HK-2 (cell line): ENCODE measurements at regions not wholly inside any gene's neighbourhood (a gene's known extent, or its start where the extent isn't known, plus 50 kb on each side); places are given as distances from the start of the nearest gene placed in this dataset.
"Not testable (repeated sequence)": the region's sequence is repeated elsewhere in the genome, so short reads cannot be mapped to it uniquely, and the experiment has no call there.

ENCODE experiments used
- DNase-seq: peaks from one replicate; pipeline ENCODE4 v3.0.0-alpha.2; 2018; ENCODE audit not compliant: unreplicated experiment

DNA sequence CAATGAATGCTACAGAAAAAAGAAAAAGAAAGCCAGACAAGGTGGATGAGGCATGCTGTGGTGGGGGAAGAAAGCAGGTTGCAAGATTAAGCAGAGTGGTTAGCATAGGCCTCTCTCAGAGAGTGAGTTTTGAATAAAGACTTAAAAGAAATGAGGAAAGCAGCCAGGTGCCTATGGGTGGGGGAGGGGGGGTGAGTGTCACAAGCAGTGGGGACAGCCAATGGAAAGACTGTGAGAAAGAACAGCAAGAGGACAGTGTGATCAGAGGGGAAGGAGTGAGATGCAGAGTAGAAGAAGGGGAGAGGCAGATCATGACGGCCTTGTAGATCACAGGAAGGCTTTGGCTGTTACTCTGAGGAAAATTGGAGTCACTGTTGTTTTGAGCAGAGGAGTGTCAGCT is 162.5 kb downstream of the SOX3 start:
- DNase-seq, result no peak

DNA sequence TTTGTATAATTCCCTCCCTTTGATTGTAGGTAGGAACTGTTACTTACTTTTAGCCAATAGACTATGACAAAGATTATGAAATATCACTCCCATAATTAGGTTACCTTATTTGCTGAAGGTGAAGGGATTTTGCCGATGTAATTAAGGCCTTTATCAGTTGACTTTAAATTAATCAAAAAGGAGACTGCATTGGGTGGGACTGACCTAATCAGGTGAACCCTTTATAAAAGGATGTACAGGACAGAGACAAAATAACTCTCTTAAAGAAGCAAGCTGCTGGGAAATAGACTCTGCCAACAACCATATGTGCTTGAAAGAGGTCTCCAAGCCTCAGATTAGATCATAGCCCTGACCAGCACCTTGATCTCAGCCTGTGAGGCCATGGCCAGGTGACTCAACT is 167.6 kb downstream of the SOX3 start:
- DNase-seq, result no peak

DNA sequence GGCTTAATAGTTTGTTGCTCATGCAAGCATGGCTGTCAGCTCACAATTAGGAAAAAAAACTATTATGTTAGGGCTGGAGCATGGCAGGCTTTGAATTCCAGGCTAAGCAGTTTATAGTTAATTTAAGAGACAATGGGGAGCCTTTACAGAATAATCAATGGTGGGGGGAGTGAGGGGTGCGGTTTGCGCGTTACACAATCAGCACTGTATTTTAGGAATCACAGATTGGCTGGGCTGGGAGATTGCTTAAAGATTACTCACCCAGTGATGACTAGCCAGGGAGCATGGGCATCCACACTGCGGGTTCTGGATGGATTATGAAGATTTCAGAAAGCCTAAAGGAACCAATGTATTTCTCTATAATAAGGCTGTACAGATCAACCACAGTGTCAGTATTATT is 186.6 kb downstream of the SOX3 start:
- no peak for DNase-seq

DNA sequence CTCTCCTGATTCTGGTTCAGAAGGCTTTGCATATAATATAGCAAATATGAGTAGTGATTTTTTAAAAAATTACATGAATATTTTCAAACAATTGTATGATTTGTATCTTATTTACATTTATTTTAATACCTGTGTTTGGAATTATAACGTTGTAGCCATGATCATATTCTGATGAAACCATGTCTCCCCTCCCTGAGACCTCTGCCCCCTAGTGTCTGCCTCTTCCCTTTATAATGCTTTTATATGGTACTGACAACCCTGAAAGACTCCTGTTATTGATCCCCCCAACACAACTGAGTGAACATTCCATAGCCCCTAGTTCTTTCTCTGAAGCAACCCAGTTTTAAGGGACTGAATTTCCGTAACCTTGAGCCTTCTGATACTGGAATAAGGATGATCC is 187.4 kb downstream of the SOX3 start:
- DNase-seq, result no peak

DNA sequence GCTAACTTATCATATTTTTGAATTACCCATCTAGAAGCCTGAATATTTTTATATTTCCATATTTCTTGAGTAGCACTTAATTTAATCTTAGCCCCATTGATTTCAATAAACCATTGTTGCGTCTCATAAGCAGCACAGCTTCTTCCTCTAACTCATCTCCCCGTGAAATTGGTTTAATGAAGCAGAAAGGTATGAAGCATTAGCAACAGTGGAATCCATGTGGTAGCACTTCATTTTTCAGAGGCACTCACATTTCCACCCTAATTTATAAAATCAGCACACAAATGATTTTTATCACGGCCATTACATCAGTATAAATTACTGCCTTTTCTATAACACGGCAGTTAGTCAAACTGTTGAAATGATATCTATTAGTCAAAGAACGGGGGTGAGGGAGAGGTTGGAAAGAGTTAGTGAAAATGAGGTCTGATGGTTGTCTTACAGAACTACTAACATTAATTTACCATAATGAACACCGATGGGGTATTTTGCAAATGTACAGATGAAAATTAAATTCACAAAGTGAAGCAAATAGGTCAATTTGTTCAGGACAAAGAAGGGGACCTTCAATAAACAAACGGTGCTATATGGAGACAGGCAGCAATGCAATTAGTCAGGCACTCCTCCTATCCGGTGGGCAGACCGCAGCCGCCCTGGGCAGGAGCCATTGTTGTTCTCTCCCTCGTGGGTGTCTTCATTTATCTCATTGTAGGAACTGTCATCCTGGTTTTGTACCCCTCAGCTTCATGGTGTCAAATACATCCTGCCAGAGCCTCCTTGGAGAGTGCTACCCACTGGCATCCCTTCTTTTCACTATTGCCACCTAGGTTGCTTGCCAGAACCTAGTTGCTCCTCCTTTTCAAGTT is 205.7 kb downstream of the SOX3 start:
- no peak for DNase-seq

DNA sequence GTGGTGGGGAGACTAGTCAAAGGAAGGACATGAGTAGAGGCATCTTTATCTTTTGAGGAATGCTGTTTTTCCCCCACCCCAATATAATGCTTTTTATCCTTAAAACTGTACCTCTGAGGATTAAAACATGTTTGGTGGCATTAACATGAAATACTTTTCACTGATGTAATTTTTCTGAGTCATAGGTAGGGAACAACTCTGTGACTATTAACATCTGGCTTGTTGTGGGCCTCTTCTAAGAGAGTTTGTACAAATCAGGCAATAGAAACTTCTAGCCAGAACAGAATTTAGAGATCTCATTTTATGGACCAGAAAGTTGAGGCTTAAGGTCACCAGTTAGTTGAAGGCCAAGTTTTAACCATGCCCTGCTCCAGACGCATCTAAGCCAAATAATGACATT is 207.6 kb downstream of the SOX3 start:
- DNase-seq, result no peak

DNA sequence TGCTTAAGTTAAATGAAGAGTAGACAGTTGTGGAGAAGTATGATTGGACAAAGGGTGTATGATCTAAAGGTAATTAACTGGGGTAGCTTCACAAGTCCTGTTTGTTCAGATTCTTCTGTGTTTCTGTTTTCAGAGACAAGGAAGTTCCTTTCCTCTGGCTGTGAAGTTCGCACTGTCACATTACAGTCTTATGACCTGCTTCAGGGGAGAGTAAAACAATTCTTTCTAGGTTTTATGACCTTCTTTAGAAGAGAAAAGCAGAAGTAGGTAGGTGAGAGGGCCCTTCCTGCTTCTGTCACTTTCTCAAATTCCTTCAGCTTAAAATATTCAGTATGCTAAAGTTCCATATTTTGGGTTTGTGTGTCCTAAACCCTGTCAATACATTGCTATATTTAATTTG is 211.9 kb downstream of the SOX3 start:
- no peak for DNase-seq

DNA sequence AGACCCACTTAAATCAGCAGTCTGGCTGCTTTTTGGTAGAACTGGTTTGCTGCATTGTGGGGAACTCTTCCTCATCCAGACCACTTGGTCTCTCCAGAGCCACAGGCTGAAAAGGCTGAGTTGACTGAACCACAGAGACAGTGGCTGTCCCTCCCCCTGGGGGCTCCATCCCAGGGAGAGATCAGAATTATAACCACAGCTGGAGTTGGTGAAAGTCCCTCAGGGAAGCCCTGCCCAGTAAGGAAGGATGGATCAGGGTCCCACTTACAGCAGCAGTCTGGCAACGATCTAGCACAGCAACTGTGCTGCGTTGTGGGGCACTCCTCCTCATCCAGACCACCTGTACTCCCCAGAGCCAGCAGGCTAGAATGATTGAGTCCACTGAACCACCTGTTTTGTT is 212.7 kb downstream of the SOX3 start:
- DNase-seq, result no peak

DNA sequence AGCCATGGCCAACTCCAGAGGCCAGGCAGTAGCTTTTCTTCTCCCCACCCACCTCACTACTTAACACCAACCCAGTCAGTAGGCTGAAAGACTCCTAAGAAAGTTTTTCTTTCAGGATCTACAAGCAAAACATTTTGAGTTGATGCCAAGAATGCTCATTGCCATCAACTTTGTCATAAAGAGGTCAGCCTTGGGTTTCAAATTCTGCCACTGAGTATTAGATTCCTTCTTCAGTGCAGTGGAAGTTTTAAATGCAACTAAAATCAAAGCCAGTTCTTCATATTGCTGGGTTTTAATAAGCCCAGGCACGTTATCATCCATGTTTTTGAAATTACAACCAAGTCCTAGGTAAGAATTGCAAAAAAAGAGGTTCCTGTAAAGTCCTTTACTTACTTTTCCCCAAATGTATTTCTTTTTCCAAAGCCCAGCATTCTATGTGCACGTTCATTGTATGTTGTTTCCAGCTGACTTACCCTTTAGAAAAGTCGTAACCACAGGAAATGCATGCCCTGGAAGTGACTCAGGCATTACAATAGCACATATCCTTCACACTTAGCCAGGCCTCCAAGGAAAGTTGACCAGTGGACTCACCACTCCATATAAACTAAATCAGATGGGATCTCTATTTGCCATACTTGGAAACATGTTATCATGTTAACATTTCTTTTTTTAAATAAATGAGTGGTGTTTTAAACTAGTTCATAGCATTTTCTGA is 229.9 kb downstream of the SOX3 start:
- DNase-seq, result peak; percentile 1

DNA sequence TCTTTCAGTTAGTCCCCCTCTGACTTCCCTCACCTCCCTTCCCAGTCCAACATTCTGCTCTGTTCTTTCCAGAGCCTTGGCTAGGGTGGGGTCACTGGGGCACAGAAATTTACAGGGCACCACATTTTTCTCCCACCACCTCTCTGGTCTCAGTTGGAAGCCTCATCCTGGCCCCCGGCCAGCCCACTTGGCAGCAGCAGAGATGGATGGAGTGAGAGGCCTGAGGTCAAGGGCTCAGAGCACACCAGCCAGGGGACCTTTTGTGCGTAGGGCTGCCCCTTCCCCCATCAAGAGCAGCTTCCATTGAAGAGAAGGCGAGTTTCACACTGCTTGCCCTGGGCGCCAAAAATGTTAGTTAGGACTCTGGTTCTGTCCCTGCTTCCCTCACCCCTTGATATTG is 230.9 kb downstream of the SOX3 start:
- no peak for DNase-seq

DNA sequence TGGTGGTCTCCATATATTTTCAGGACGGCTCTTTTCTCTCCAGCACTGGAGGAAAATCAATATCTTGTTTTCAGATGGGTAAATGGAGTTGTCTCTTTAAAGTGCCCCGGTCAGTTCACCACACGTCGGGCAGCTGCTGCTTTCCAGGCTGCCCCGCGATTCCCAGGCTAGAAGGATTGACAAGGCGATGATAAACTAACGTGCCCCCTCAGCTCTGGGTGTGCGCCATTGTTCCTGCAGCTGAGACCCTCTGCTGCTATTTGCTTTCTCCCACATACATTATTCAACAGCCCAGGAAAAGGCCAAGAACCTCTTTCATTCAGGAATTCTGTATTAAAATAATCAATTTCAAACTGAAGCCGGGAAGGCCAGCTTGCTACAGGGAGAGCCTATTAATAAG is 254.5 kb downstream of the SOX3 start:
- DNase-seq, result no peak

DNA sequence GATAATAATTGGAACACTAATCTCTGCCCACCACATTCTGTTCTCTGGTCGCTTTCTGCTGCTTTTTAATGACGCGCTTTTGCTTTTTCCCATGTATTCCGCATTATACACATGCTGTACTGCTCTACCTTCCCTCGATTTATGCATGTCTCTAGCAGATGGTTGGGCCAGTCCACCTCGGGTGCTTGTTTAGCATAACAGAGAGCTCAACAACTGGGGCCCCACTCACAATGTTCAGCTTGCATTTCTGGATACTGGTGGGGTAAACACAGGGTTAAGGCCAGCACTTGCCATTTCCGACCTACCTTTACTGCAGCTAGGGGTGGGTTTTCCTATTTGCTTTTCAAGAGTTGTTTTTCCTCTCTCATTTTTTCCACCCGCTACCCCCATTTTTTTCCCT is 255.8 kb downstream of the SOX3 start:
- DNase-seq, result no peak

DNA sequence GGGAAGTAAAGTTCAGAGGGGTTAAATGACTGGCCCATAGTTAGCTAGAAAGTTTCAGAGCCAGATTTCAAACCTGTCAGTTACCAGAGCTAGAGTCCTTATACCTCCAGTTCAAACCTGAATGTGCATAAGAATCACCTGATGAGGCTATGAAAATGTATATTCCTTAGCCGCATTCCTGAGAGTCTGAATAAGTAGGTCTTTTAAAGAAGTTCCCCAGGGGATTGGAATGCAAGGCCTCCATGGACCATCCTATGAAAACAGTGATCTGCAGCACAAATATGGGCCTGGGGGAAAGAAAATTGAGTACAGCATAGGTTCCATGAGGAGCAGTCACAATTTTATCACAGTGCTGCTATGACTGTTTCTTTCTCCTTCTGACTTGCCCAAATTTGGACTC is 263.9 kb upstream of the CXorf66 start:
- no peak for DNase-seq

DNA sequence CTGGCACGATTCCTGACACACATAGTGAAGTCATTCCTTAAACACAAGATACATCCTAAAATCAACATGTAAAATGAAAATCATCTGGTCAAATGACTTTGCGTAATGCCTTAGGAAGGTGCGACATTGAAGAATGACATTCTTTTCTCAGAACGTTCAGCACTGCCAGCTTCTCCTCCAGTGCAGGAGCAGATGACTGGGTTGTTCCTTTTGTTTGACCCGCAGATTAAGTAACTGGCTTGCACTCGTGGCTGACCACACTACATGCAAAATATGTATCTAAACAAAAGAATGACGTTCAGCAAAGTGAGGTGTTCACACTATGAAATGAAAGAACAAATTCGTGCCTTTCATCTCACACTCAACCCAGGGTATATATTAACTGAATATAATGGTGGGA is 260.7 kb upstream of the CXorf66 start:
- DNase-seq, result not testable (repeated sequence)

DNA sequence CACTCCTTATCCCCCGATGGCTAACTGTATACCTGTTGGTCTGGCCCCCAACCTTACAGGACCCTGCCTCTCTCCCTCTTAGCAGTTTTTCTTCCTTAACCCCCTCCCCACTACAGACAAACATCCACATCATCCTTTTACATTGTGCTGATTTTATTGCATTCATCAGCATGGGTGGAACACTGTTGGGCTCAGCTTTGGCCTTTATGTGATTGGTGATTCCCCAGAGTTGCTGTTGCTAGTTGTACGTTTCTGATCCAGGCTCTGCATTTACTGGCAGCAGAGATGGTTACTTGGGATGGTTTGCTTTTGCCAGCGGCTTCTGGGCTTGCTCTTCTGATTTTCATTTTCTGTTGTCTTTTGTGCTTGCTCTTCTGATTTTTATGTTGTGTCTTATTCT is 250.6 kb upstream of the CXorf66 start:
- not testable (repeated sequence) for DNase-seq

DNA sequence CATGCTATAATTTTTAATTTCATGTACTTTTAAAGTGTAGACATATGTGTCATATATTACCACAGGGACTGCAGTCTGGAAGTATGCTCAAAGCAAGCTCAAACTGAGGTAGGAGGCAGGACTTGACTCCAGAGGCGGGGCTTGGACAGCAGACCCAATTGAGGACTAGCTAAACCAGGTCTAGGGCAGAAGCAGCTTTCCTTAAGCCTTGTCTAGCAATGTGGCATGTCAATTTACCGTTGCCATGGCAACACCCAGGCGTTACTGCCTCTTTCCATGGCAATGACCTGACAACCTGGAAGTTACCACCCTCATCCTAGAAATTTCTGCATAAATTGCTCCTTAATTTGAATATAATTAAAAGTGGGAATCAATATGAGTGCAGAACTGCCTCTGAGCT is 249.2 kb upstream of the CXorf66 start:
- not testable (repeated sequence) for DNase-seq

DNA sequence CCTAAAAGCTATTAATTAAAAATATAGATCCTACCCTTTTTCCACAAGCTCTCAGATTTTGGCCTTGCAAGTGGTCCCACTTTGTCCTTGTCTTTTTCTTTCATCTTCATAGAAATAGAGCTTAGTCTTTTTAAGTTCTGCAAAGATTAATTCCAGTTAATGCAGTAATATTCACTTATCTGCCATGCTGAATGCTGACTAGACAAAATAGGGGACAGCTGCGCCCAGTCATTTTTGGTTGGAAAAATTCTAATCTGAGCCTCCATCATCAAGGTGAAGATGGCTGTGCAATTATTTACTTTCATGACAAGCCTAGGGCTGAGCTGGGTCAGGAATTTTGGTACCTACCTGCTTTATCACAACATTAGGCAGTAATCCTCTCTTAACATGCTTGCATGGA is 241.3 kb upstream of the CXorf66 start:
- no peak for DNase-seq

DNA sequence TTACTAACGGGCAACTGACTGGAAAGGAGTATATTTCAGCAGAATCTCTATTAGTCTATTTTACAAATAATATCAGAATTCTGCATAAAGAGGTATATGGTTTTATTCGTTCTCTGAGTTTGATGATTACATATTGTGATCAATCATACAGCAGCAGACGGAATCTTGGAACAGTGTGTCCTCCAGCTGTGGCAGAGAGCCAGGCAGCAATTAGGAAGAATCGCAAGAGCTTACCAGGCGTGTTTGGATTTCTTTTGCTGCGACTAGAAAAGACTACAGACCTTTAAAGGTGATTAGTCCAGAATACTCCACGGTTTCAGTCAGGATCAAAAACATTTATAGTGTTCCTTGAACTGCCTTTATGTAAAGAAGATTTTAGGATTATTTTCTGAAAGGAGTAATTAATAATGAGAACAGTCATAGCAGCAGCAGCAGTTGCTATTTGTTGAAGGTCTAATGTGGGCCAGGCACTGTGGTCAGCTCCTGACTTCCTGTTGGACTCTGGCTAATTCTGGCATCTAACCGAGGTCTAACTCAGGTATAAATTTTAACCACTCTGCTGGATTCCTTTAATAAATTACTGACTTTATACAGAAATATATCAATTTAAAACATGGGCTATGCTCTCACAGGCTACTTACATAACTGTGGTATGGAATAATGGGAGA is 225.3 kb upstream of the CXorf66 start:
- DNase-seq, result no peak

DNA sequence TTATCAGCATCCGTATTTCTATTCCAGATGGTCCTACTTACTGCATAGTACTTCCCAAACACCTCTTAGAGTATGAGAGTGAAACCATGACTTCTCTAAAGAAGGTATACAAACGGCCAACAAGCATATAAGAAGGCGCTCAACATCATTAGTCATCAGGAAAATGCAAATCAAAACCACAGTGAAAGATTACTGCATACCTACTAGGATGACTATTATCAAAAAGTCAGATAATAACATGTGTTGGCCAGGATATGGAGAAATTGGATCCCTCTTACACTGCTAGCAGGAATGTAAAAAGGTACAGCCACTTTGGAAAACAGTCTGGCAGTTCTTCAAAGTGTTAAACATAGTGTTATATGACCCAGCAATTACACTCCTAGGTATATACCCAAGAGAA is 215.3 kb upstream of the CXorf66 start:
- DNase-seq, result no peak

DNA sequence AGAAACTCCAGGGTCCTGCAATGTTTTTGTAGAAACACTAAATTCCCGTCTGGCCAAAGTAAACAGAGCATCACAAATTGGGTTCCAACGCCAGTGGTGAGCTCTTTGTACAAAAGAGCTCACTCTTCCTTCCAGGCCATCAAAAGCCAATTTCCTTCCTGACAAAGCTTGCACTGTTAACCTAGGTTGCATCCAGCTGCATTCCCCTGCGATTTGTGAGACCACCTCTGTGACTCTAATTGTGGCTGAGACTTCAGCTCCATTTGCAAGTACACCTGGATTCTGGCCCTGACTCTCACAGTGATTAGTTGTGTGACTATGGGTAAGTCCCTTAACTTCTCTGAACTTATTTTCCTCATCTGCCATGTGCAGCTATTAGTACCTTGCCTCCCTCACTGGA is 212.5 kb upstream of the CXorf66 start:
- DNase-seq, result no peak

DNA sequence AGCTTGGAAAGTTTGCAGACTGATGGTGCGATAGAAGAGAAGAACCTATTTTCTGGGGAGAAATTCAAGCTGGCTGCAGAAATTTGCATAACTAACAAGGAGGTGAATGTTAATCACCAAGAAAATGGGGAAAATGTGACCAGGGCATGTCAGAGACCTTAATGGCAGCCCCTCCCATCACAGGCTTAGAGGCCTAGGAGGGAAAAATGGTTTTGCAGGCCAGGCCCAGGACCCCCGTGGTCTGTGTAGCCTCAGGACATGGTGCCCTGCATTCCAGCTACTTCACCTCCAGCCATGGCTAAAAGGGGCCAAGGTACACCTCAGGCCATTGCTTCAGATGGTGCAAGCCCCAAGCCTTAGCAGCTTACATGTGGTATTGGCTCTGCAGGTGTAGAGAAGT is 207.1 kb upstream of the CXorf66 start:
- no peak for DNase-seq

DNA sequence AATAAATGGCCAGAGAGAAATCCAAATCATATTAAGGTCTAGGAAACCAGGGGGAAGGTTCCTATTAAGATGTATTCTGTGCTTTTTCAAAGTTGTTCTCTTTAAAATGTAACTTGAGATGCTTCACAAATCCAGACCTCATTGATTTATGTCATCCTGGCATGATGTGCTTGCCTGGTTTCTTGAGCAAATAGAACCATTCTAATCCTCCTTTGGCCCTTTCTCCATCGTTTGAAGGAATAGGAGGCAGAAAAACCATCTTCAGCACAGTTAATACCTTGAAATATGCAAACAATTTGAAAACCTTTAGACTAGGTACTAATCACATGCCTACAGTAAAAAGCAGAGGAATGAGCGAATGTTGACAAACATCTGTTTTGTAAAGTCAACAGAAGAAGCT is 202.2 kb upstream of the CXorf66 start:
- DNase-seq, result no peak

DNA sequence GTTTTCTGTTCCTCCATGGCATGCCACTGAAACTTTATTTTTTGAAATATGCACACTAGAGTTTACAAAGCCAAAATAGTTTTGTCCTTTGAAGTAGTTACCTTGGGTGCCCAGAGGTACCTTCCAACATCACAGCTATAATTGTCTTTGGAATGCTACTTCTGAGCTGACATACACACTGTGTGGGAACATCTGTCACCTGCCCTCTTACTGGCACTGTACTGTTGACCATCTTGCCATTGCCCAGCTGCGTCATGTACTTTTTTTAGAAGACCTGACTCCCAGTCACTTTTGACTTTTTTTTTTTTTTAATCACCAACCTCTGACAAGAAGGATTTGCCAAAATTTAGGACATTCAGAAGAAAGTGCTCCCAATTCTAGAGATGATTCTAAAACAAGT is 200.5 kb upstream of the CXorf66 start:
- DNase-seq, result no peak
